HG03280 (cell line): ENCODE measurements at regions not wholly inside any gene's neighbourhood (a gene's known extent, or its start where the extent isn't known, plus 50 kb on each side); places are given as distances from the start of the nearest gene placed in this dataset.

ENCODE experiments used
- ATAC-seq: cut with Tn5 transposase; IDR thresholded peaks from one replicate; pipeline ENCODE4 v1.9.1; 2021; ENCODE audit warnings: mild to moderate bottlenecking, moderate library complexity; ENCODE audit not compliant: unreplicated experiment

GRCh38 chr4:90007494-90008167, 113.0 kb downstream of the MMRN1 start:
- ATAC-seq = no peak

- no peak for ATAC-seq
These were observed 114.3 kb upstream of the CCSER1 start for GRCh38 chr4:90012918-90013317.

GRCh38 chr4:90024519-90024918, 102.7 kb upstream of the CCSER1 start:
- ATAC-seq = no peak

GRCh38 chr4:90025248-90025647, 101.9 kb upstream of the CCSER1 start:
- ATAC-seq = no peak

- ATAC-seq = peak; percentile 83
These were observed 99.6 kb upstream of the CCSER1 start for GRCh38 chr4:90027565-90027964.

- no peak for ATAC-seq
These were observed 98.7 kb upstream of the CCSER1 start for GRCh38 chr4:90028460-90028859.

GRCh38 chr4:90030202-90030601, 97.0 kb upstream of the CCSER1 start:
- no peak for ATAC-seq

- ATAC-seq = no peak
These were observed 96.2 kb upstream of the CCSER1 start for GRCh38 chr4:90030953-90031352.

GRCh38 chr4:90039122-90039521, 88.1 kb upstream of the CCSER1 start:
- no peak for ATAC-seq

GRCh38 chr4:90051999-90052398, 75.2 kb upstream of the CCSER1 start:
- ATAC-seq = no peak

- no peak for ATAC-seq
These were observed 70.1 kb upstream of the CCSER1 start for GRCh38 chr4:90057091-90057490.

- ATAC-seq = no peak
These were observed 67.2 kb upstream of the CCSER1 start for GRCh38 chr4:90060039-90060438.

GRCh38 chr4:90061881-90062280, 65.3 kb upstream of the CCSER1 start:
- no peak for ATAC-seq

GRCh38 chr4:90064196-90064595, 63.0 kb upstream of the CCSER1 start:
- no peak for ATAC-seq

- ATAC-seq = no peak
These were observed 58.0 kb upstream of the CCSER1 start for GRCh38 chr4:90069151-90069550.

- ATAC-seq = no peak
These were observed 55.6 kb upstream of the CCSER1 start for GRCh38 chr4:90071289-90072235.

- ATAC-seq = no peak
These were observed 52.8 kb upstream of the CCSER1 start for GRCh38 chr4:90074322-90074886.
